ENCODE measurements at regions not wholly inside any gene's neighbourhood (a gene's known extent, or its start where the extent isn't known, plus 50 kb on each side); places are given as distances from the start of the nearest gene placed in this dataset.
A peak's percentile ranks its signal among the peaks of the same experiment; 100 is the strongest.

DNA sequence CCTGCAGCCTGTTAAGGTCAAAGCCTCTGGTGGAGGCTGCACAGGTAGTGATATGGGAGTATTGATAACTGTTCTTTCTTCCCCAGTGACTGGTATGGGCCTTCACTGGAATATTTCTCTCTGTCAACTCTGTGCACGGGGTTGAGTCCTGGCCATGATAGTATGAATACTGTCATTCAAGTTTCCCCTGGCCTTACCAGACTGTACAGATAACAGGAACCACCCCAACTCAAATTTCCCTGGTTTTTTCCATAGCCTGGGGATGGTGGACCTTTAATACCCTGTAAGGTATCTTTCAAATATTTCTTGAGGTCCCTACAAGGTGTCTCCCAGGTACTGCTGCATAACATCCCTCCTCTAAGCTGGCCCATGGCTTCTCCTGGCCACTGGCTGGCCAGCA, 51.4 kb upstream of the TNFAIP3 start:
- no peak for DNase-seq
- CTCF ChIA-PET = interaction anchor here (0.7 kb wide), 1 partner anchor 89 kb away, joined by 4 read pairs; no protein-coding TSS in a partner anchor

DNA sequence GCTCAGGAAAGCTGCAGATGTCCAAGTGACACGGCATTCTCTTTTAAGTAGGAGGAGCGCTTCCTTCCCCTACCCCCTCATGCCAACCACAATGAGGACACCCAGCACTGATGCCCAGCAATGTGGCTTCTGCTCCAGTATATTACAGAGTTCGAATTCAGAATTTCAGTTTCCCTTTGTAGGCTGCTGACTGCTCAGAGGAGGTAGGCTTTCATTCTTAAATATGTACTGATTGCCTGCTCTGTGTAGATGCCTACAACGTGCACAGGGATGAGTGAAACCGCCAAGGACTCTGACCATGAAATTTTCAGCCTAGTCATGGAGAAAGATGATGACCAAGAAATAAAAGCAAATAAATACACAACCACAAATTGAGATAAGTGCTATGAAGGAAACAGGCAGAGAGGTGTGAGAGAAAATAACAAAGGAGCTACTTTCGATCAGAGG, 50.9 kb upstream of the TNFAIP3 start:
- intact Hi-C loops (cut with micrococcal nuclease) = no loop called here
- CTCF ChIA-PET = interaction anchor here (1.1 kb wide), 1 partner anchor 134 kb away, joined by 3 read pairs; no protein-coding TSS in a partner anchor
- H3K4me3 Mint-ChIP-seq = no peak overlapping the region
- H3K27me3 Mint-ChIP-seq = no peaks in the 10 kb centered on the region
- ATAC-seq (ENCODE audit: low read depth) (no peak), DNase-seq (no peak)
- TF ChIP-seq, protein P1, sequence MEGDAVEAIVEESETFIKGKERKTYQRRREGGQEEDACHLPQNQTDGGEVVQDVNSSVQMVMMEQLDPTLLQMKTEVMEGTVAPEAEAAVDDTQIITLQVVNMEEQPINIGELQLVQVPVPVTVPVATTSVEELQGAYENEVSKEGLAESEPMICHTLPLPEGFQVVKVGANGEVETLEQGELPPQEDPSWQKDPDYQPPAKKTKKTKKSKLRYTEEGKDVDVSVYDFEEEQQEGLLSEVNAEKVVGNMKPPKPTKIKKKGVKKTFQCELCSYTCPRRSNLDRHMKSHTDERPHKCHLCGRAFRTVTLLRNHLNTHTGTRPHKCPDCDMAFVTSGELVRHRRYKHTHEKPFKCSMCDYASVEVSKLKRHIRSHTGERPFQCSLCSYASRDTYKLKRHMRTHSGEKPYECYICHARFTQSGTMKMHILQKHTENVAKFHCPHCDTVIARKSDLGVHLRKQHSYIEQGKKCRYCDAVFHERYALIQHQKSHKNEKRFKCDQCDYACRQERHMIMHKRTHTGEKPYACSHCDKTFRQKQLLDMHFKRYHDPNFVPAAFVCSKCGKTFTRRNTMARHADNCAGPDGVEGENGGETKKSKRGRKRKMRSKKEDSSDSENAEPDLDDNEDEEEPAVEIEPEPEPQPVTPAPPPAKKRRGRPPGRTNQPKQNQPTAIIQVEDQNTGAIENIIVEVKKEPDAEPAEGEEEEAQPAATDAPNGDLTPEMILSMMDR (IDR thresholded peaks at IDR 0.05) = no peak
- TF ChIP-seq EZH2 (IDR thresholded peaks at IDR 0.05; ENCODE audit: borderline replicate concordance, insufficient read depth, low read depth, low read length, poor library complexity, severe bottlenecking) = no peak
- H3K9me3 Mint-ChIP-seq (ENCODE audit: insufficient read depth) = no peaks in the 10 kb centered on the region
- Histone ChIP-seq H3K9me3 (ENCODE audit: control extremely low read depth in 1 of 3, control insufficient read depth in 2 of 3, insufficient read depth in 1 of 3, low read length in 2 of 3) (no peaks in the 10 kb centered on the region), H3K4me3 (ENCODE audit: control extremely low read depth in 1 of 5, extremely low read depth in 1 of 5, insufficient read depth in 1 of 5, low read depth in 2 of 5, low read length in 4 of 5) (no peak overlapping the region), H3K36me3 (replicated peaks in 1 of 2; ENCODE audit: control extremely low read depth in 1 of 2, control insufficient read depth in 1 of 2, extremely low read depth in 1 of 2, insufficient read depth in 2 of 2, low read length in 1 of 2) (no peaks in the 10 kb centered on the region), H3K4me1 (ENCODE audit: control insufficient read depth in 2 of 2, insufficient read depth in 2 of 2, low read length in 2 of 2) (peaks cover 28 to 33% of the 10 kb centered on the region in 2 donors), H2AFZ (ENCODE audit: insufficient read depth, low read depth, low read length, poor library complexity, severe bottlenecking) (peak overlapping the region; percentile 20), H3K4me2 (replicated peaks; ENCODE audit: low read depth, low read length, poor library complexity, severe bottlenecking) (no peak overlapping the region), H3K27ac (ENCODE audit: low read length in 2 of 2) (no peak overlapping the region), H3K79me2 (ENCODE audit: control insufficient read depth, insufficient read depth, low read length) (no peaks in the 10 kb centered on the region), H3K27me3 (replicated peaks in 1 of 4; ENCODE audit: control extremely low read depth in 1 of 4, control insufficient read depth in 3 of 4, insufficient read depth in 4 of 4, low read length in 3 of 4) (no peaks in the 10 kb centered on the region), H4K20me1 (ENCODE audit: control insufficient read depth, insufficient read depth, low read length, poor library complexity, severe bottlenecking) (no peaks in the 10 kb centered on the region), H3K9ac (ENCODE audit: low read length) (no peak overlapping the region)
- 38% methylated on average over 2 of the region's 6 CpGs for WGBS (ENCODE audit: insufficient coverage)
- peaks cover 42% of the 10 kb centered on the region for H3K4me1 Mint-ChIP-seq
- H3K27ac Mint-ChIP-seq = no peak overlapping the region
- POLR2A ChIA-PET = no interaction called here

More for the DNA sequence above, 51.4 kb upstream of the TNFAIP3 start:
- intact Hi-C loops (cut with micrococcal nuclease) = no loop called here
- no peaks in the 10 kb centered on the region for H3K36me3 ChIP-seq (replicated peaks in 1 of 2; ENCODE audit: control extremely low read depth in 1 of 2, control insufficient read depth in 1 of 2, extremely low read depth in 1 of 2, insufficient read depth in 2 of 2, low read length in 1 of 2)
- peaks cover 31 to 38% of the 10 kb centered on the region in 2 donors for H3K4me1 ChIP-seq (ENCODE audit: control insufficient read depth in 2 of 2, insufficient read depth in 2 of 2, low read length in 2 of 2)
- H4K20me1 ChIP-seq (ENCODE audit: control insufficient read depth, insufficient read depth, low read length, poor library complexity, severe bottlenecking) = no peaks in the 10 kb centered on the region
- no peaks in the 10 kb centered on the region for H3K9me3 Mint-ChIP-seq (ENCODE audit: insufficient read depth)
- no peak overlapping the region for H3K4me3 ChIP-seq (ENCODE audit: control extremely low read depth in 1 of 5, extremely low read depth in 1 of 5, insufficient read depth in 1 of 5, low read depth in 2 of 5, low read length in 4 of 5)
- H3K27me3 ChIP-seq (replicated peaks in 1 of 4; ENCODE audit: control extremely low read depth in 1 of 4, control insufficient read depth in 3 of 4, insufficient read depth in 4 of 4, low read length in 3 of 4) = no peaks in the 10 kb centered on the region
- H3K9me3 ChIP-seq (ENCODE audit: control extremely low read depth in 1 of 3, control insufficient read depth in 2 of 3, insufficient read depth in 1 of 3, low read length in 2 of 3) = no peaks in the 10 kb centered on the region
- 71% methylated on average over 1 of the region's 1 CpG for WGBS (ENCODE audit: insufficient coverage)
- H3K4me3 Mint-ChIP-seq = no peak overlapping the region
- no peaks in the 10 kb centered on the region for H3K27me3 Mint-ChIP-seq
- no peaks in the 10 kb centered on the region for H3K79me2 ChIP-seq (ENCODE audit: control insufficient read depth, insufficient read depth, low read length)
- no peak overlapping the region for H3K27ac ChIP-seq (ENCODE audit: low read length in 2 of 2)
- no peak overlapping the region for H3K9ac ChIP-seq (ENCODE audit: low read length)
- H3K4me2 ChIP-seq (replicated peaks; ENCODE audit: low read depth, low read length, poor library complexity, severe bottlenecking) = no peak overlapping the region
- peak overlapping the region; percentile 20 for H2AFZ ChIP-seq (ENCODE audit: insufficient read depth, low read depth, low read length, poor library complexity, severe bottlenecking)
- H3K4me1 Mint-ChIP-seq = peaks cover 44% of the 10 kb centered on the region
- POLR2A ChIA-PET = no interaction called here
- no peak for ATAC-seq (ENCODE audit: low read depth)
- no peak for TF ChIP-seq EZH2 (IDR thresholded peaks at IDR 0.05; ENCODE audit: borderline replicate concordance, insufficient read depth, low read depth, low read length, poor library complexity, severe bottlenecking)
- TF ChIP-seq, protein P1 (IDR thresholded peaks at IDR 0.05) = no peak
- no peak overlapping the region for H3K27ac Mint-ChIP-seq
